ENCODE measurements at regions not wholly inside any gene's neighbourhood (a gene's known extent, or its start where the extent isn't known, plus 50 kb on each side); places are given as distances from the start of the nearest gene placed in this dataset.

DNA sequence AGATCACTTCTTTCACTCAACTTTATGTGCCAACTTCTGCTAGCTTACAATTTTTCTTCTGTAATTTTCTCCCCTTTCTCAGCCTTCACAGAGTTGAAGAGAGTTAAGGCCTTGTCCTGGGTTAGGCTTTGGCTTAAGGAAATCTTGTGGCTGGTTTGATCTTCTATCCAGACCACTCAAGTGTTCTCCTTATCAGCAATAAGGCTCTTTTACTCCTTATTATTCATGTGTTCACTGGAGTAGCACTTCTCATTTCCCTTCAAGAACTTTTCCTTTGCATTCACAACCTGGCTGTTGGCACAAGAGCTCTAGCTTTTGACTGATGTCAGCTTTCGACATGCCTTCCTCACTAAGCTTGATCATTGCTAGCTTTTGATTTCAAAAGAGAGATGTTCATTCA lies 86.9 kb upstream of the ALDH1B1 start (continued):
- TF ChIP-seq RNF2 (IDR thresholded peaks at IDR 0.05; ENCODE audit: borderline replicate concordance, low read depth, low read length, missing control alignments, poor library complexity, severe bottlenecking) (no peak), SUZ12 (IDR thresholded peaks at IDR 0.05; ENCODE audit: low read length) (no peak), BCL11A (IDR thresholded peaks at IDR 0.05; ENCODE audit: low read depth in 2 of 2, low read length in 2 of 2) (no peak)
- TF ChIP-seq, protein P1, sequence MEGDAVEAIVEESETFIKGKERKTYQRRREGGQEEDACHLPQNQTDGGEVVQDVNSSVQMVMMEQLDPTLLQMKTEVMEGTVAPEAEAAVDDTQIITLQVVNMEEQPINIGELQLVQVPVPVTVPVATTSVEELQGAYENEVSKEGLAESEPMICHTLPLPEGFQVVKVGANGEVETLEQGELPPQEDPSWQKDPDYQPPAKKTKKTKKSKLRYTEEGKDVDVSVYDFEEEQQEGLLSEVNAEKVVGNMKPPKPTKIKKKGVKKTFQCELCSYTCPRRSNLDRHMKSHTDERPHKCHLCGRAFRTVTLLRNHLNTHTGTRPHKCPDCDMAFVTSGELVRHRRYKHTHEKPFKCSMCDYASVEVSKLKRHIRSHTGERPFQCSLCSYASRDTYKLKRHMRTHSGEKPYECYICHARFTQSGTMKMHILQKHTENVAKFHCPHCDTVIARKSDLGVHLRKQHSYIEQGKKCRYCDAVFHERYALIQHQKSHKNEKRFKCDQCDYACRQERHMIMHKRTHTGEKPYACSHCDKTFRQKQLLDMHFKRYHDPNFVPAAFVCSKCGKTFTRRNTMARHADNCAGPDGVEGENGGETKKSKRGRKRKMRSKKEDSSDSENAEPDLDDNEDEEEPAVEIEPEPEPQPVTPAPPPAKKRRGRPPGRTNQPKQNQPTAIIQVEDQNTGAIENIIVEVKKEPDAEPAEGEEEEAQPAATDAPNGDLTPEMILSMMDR (IDR thresholded peaks at IDR 0.05; ENCODE audit: control extremely low read depth in 1 of 3, insufficient read depth in 1 of 3, low read depth in 1 of 3, low read length in 3 of 3): no peak

All from H1 (cell line).